ENCODE measurements at regions not wholly inside any gene's neighbourhood (a gene's known extent, or its start where the extent isn't known, plus 50 kb on each side); places are given as distances from the start of the nearest gene placed in this dataset.

GRCh38 chr16:7014756-7015155 lies 317.9 kb upstream of the RBFOX1 start:
- Histone ChIP-seq H3K27me3 (no peaks in the 10 kb centered on the region), H3K4me3 (no peak overlapping the region), H3K36me3 (ENCODE audit: low read depth, missing control alignments) (no peaks in the 10 kb centered on the region), H3K27ac (no peak overlapping the region), H3K9me3 (no peaks in the 10 kb centered on the region), H3K4me1 (no peaks in the 10 kb centered on the region)
- intact Hi-C loops (cut with DNase I; ENCODE audit: low total_unique reads) = no loop called here
- DNase-seq = no peak
- WGBS, 2 donors = 75 to 78% methylated on average over 6 of the region's 6 CpGs
- no peak for TF ChIP-seq CTCF (IDR thresholded peaks at IDR 0.05)
- no peak for TF ChIP-seq POLR2A (IDR thresholded peaks at IDR 0.05)

- H3K36me3 ChIP-seq (ENCODE audit: low read depth, missing control alignments) = no peaks in the 10 kb centered on the region
- H3K27ac ChIP-seq = no peak overlapping the region
- no peaks in the 10 kb centered on the region for H3K9me3 ChIP-seq
- intact Hi-C loops (cut with DNase I; ENCODE audit: low total_unique reads) = no loop called here
- WGBS, 2 donors = 48 to 54% methylated on average over 5 of the region's 5 CpGs
- no peaks in the 10 kb centered on the region for H3K4me1 ChIP-seq
- H3K4me3 ChIP-seq = no peak overlapping the region
- TF ChIP-seq POLR2A (IDR thresholded peaks at IDR 0.05) (no peak), CTCF (IDR thresholded peaks at IDR 0.05) (no peak)
- no peaks in the 10 kb centered on the region for H3K27me3 ChIP-seq
- no peak for DNase-seq
Observed at GRCh38 chr16:7013990-7014389, 318.7 kb upstream of the RBFOX1 start.

DNA sequence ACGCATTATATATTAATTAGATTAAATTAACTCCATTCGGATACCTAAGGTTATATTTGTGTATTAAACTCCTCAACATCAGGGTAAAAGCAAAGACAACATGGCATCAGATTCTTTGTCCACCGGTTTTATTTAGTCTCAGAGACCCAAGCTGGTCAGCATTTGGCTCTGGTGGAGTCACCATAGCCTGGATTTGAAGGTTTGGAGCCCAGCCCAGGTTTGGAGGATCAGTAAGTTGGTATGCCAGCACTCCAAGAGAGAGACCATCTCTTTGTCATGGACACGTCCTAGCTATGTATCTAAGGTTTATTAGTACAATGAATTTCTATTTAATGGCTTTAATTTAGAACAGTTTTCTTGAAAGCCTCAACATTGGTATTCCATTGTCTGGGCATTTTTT lies 328.4 kb upstream of the RBFOX1 start:
- no peaks in the 10 kb centered on the region for H3K27me3 ChIP-seq
- intact Hi-C loops (cut with DNase I; ENCODE audit: low total_unique reads) = no loop called here
- H3K4me3 ChIP-seq = no peak overlapping the region
- no peak overlapping the region for H3K27ac ChIP-seq
- no peak for DNase-seq
- H3K9me3 ChIP-seq = no peaks in the 10 kb centered on the region
- 76 to 78% methylated on average over 4 of the region's 4 CpGs for WGBS, 2 donors
- TF ChIP-seq POLR2A (IDR thresholded peaks at IDR 0.05) = no peak
- no peak for TF ChIP-seq CTCF (IDR thresholded peaks at IDR 0.05)
- no peaks in the 10 kb centered on the region for H3K4me1 ChIP-seq
- H3K36me3 ChIP-seq (ENCODE audit: low read depth, missing control alignments) = no peaks in the 10 kb centered on the region

DNA sequence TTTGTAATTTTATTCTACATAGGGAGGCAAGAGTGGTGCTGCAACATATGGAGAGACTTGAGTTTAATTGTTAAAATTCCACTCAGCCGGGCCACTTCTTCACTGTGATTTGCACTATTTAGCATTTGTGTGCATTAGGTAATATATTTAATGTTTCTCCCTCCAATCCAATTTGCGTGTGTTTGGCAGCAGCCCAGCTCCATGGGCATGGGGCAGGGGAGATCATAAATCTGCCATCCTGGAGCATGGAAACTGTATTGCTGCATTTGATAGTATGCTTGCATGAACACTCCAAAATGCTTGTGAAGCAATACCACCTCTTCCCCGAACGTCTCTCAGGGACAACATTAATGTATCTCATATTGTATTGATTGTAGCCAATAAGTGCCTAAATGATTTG lies 339.1 kb upstream of the RBFOX1 start:
- Histone ChIP-seq H3K27ac (no peak overlapping the region), H3K4me3 (no peak overlapping the region), H3K4me1 (no peaks in the 10 kb centered on the region), H3K36me3 (ENCODE audit: low read depth, missing control alignments) (no peaks in the 10 kb centered on the region), H3K27me3 (no peaks in the 10 kb centered on the region), H3K9me3 (no peaks in the 10 kb centered on the region)
- DNase-seq = no peak
- TF ChIP-seq CTCF (IDR thresholded peaks at IDR 0.05) (no peak), POLR2A (IDR thresholded peaks at IDR 0.05) (no peak)
- WGBS, 2 donors = 27 to 32% methylated on average over 4 of the region's 4 CpGs
- intact Hi-C loops (cut with DNase I; ENCODE audit: low total_unique reads) = no loop called here

- intact Hi-C loops (cut with DNase I; ENCODE audit: low total_unique reads) = no loop called here
- H3K36me3 ChIP-seq (ENCODE audit: low read depth, missing control alignments) = no peaks in the 10 kb centered on the region
- H3K9me3 ChIP-seq = no peaks in the 10 kb centered on the region
- 89 to 96% methylated on average over 10 of the region's 10 CpGs for WGBS, 2 donors
- H3K27ac ChIP-seq = no peak overlapping the region
- no peak for DNase-seq
- no peaks in the 10 kb centered on the region for H3K27me3 ChIP-seq
- H3K4me3 ChIP-seq = no peak overlapping the region
- no peak for TF ChIP-seq CTCF (IDR thresholded peaks at IDR 0.05)
- no peak for TF ChIP-seq POLR2A (IDR thresholded peaks at IDR 0.05)
- H3K4me1 ChIP-seq = no peaks in the 10 kb centered on the region
Observed at GRCh38 chr16:6988846-6989245, 343.8 kb upstream of the RBFOX1 start.
